ENCODE measurements at regions not wholly inside any gene's neighbourhood (a gene's known extent, or its start where the extent isn't known, plus 50 kb on each side); places are given as distances from the start of the nearest gene placed in this dataset.

- TF ChIP-seq, protein P1, sequence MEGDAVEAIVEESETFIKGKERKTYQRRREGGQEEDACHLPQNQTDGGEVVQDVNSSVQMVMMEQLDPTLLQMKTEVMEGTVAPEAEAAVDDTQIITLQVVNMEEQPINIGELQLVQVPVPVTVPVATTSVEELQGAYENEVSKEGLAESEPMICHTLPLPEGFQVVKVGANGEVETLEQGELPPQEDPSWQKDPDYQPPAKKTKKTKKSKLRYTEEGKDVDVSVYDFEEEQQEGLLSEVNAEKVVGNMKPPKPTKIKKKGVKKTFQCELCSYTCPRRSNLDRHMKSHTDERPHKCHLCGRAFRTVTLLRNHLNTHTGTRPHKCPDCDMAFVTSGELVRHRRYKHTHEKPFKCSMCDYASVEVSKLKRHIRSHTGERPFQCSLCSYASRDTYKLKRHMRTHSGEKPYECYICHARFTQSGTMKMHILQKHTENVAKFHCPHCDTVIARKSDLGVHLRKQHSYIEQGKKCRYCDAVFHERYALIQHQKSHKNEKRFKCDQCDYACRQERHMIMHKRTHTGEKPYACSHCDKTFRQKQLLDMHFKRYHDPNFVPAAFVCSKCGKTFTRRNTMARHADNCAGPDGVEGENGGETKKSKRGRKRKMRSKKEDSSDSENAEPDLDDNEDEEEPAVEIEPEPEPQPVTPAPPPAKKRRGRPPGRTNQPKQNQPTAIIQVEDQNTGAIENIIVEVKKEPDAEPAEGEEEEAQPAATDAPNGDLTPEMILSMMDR (IDR thresholded peaks at IDR 0.05) = no peak
- peak overlapping the region; percentile 62 for H3K27ac ChIP-seq
- DNase-seq (peak; percentile 39), ATAC-seq (no peak)
- H3K36me3 ChIP-seq = no peaks in the 10 kb centered on the region
- peaks cover 6% of the 10 kb centered on the region for H3K9me3 ChIP-seq
- peaks cover 23% of the 10 kb centered on the region for H3K4me1 ChIP-seq
- H3K27me3 ChIP-seq (ENCODE audit: low read depth) = no peaks in the 10 kb centered on the region
- intact Hi-C loops (cut with DNase I) = no loop called here
- H3K4me3 ChIP-seq = no peak overlapping the region
These were observed 94.8 kb downstream of the CPN2 start for GRCh38 chr3:194256040-194256945.

DNA sequence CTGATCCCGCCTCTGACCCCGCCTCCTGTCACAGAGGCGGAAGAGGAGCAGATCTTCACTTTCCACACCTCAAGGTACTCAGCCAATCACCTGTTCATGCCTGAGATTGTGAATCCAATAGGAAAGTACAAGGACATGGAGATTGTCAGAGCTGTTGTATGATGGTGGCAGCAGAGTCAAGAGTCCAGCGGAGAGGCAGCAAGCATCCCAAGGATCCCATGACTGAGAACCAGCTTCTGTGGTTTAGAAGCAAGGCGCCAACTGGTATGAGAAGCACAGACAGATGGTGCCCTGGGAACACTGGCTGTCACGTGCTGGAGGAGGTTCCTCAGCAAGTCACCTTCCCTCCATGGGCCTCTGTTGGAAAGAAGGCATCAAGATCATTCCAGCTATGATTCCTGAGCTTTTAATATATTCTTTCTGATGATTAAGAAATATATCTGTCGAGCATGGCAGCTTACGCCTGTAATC is 93.9 kb downstream of the CPN2 start:
- Histone ChIP-seq H3K4me1 (peaks cover 23% of the 10 kb centered on the region), H3K27me3 (ENCODE audit: low read depth) (no peaks in the 10 kb centered on the region), H3K9me3 (peaks cover 6% of the 10 kb centered on the region), H3K36me3 (no peaks in the 10 kb centered on the region), H3K4me3 (no peak overlapping the region), H3K27ac (no peak overlapping the region)
- ATAC-seq = no peak
- no peak for DNase-seq
- TF ChIP-seq, protein P1 (IDR thresholded peaks at IDR 0.05) = no peak
- intact Hi-C loops (cut with DNase I) = no loop called here

DNA sequence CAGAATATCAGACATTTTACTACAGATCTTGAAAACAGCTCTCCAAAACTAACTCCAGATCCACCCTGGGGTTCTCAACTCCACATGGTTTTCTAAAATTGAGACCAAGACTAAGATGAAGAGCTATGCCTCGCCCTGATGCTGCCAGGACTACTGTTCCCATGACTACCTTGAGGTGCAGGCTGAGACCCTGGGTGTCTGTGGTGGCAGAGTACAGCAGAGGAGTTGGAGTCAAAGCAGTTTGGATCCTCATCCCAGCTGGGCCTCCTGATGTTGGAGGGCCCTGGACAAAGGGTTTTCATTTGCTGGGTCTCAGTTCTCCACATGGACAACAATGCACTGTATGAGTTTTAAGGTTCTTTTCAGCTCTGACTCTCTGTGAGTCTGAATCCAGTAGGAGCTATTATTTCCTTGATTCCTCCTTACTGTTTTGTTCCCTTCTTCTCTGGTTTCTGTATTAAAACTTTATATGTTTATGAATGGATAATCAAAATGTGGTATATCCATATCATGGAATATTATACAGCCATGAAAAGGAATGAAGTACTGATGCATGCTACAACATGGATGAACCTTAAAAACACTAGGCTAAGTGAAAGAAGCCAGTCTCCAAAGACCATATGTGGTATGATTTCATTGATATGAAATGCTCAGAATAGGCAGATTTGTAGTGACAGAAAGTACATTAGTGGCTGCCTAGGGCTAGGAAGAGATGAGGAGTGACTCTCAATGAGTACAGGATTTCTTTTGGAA is 93.0 kb downstream of the CPN2 start:
- H3K4me1 ChIP-seq = peaks cover 23% of the 10 kb centered on the region
- DNase-seq (no peak), ATAC-seq (no peak)
- H3K9me3 ChIP-seq = peaks cover 6% of the 10 kb centered on the region
- no peak overlapping the region for H3K27ac ChIP-seq
- intact Hi-C loops (cut with DNase I) = no loop called here
- no peaks in the 10 kb centered on the region for H3K27me3 ChIP-seq (ENCODE audit: low read depth)
- TF ChIP-seq, protein P1 (IDR thresholded peaks at IDR 0.05) = no peak
- no peak overlapping the region for H3K4me3 ChIP-seq
- no peaks in the 10 kb centered on the region for H3K36me3 ChIP-seq

DNA sequence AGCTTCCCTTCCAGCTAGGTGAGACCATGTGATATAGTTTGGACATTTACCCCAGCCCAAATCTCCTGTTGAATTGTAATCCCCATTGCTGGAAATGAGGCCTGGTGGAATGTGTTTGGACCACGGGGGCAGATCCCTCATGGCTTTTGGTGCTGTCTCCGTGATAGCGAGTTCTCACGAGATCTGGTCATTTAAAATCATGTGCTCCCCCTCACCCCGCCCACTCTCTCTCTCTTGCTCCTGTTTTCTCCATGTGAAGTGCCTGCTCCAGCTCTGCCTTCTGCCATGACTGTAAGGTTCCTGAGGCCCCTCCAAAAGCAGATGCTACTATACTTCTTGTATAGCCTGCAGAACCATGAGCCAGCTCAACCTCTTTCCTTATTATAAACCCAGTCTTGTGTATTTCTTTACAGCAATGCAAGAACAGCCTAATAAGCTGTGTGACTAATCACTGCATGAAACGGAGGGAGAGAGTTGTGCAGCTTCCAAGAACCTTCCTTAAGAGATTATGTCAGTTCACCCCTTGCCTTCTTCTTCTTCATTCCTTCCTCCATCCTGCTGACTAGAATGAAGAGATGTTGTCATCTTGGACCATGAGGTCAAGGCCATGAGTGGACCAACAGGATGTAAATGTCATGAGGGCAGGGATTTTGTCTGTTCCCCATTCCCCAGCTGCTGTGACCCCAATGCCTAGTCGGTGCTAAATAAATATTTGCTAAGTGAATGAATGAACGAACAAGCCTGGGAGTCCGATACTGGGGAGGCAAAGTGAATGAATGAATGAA is 91.0 kb downstream of the CPN2 start:
- no peak for DNase-seq
- no peaks in the 10 kb centered on the region for H3K27me3 ChIP-seq (ENCODE audit: low read depth)
- H3K4me1 ChIP-seq = peaks cover 15% of the 10 kb centered on the region
- H3K9me3 ChIP-seq = peaks cover 6% of the 10 kb centered on the region
- ATAC-seq = no peak
- no peak overlapping the region for H3K27ac ChIP-seq
- intact Hi-C loops (cut with DNase I) = no loop called here
- H3K36me3 ChIP-seq = no peaks in the 10 kb centered on the region
- TF ChIP-seq, protein P1 (IDR thresholded peaks at IDR 0.05) = no peak
- no peak overlapping the region for H3K4me3 ChIP-seq

GRCh38 chr3:194261581-194262063 is 89.5 kb downstream of the CPN2 start:
- peaks cover 6% of the 10 kb centered on the region for H3K9me3 ChIP-seq
- DNase-seq = peak; percentile 37
- intact Hi-C loops (cut with DNase I) = no loop called here
- TF ChIP-seq, protein P1 (IDR thresholded peaks at IDR 0.05) = no peak
- no peak overlapping the region for H3K27ac ChIP-seq
- no peaks in the 10 kb centered on the region for H3K27me3 ChIP-seq (ENCODE audit: low read depth)
- peaks cover 20% of the 10 kb centered on the region for H3K4me1 ChIP-seq
- ATAC-seq = no peak
- H3K36me3 ChIP-seq = no peaks in the 10 kb centered on the region
- no peak overlapping the region for H3K4me3 ChIP-seq
